Parathyroid adenoma (tissue), 2 donors: ENCODE measurements at regions not wholly inside any gene's neighbourhood (a gene's known extent, or its start where the extent isn't known, plus 50 kb on each side); places are given as distances from the start of the nearest gene placed in this dataset.

Experiments
- H2AFZ ChIP-seq: fragments of 300-600 bp; sonication (generic); one replicate; pipeline ENCODE4 v1.7.0; 2017; ENCODE audit warnings: antibody characterized with exemption, mild to moderate bottlenecking
- H3K27ac ChIP-seq: fragments of 300-600 bp; sonication (generic); one replicate; pipeline ENCODE4 v1.7.0; 2017
- H3K27me3 ChIP-seq: fragments of 300-600 bp; sonication (generic); one replicate; pipeline ENCODE4 v1.7.0; 2017; ENCODE audit warnings: low read length; ENCODE audit not compliant: control insufficient read depth, insufficient read depth
- H3K36me3 ChIP-seq: fragments of 300-600 bp; sonication (generic); one replicate; pipeline ENCODE4 v1.7.0; 2017; ENCODE audit warnings: low read length; ENCODE audit not compliant: control insufficient read depth, insufficient read depth
- H3K4me1 ChIP-seq: fragments of 300-600 bp; sonication (generic); one replicate; pipeline ENCODE4 v1.7.0; 2017; ENCODE audit warnings: control low read depth
- H3K4me2 ChIP-seq: fragments of 300-600 bp; sonication (generic); one replicate; pipeline ENCODE4 v1.7.0; 2017; ENCODE audit warnings: low read length
- H3K4me3 ChIP-seq: fragments of 300-600 bp; sonication (generic); one replicate; pipeline ENCODE4 v1.7.0; 2017; ENCODE audit warnings: low read depth, low read length
- H3K79me2 ChIP-seq: fragments of 300-600 bp; sonication (generic); one replicate; pipeline ENCODE4 v1.7.0; 2017; ENCODE audit warnings: control low read depth
- H3K9ac ChIP-seq: fragments of 300-600 bp; sonication (generic); one replicate; pipeline ENCODE4 v1.7.0; 2017; ENCODE audit warnings: mild to moderate bottlenecking
- H3K9me3 ChIP-seq: fragments of 300-600 bp; sonication (generic); one replicate; pipeline ENCODE4 v1.7.0; 2017; ENCODE audit warnings: low read length; ENCODE audit not compliant: control insufficient read depth
- TF ChIP-seq, protein P1 (sequence below): fragments of 300-600 bp; sonication (generic); IDR thresholded peaks from one replicate; pipeline ENCODE4 v1.7.0; 2017; ENCODE audit warnings: antibody characterized with exemption, mild to moderate bottlenecking
- donor health status: primary hyperparathyroidism.

DNA sequence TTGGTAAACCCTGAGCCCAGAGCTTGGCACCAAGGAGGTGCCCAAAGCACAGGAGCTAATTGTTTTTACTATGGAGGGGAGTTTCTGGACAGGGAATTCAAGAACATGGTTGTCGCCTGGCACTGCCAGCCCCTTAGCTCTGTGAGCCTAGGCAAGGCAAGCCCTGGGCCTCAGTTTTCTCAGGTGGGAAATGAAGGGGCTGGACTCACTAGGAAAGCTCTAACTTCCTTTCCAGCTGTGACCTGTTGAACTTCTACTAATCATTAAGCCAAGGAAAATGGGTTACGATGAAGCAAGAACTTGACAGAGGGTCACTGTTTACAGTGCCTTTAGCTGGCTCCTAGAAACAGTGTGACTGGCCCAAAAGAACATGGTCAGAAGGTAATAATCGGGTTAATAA, 277.2 kb downstream of the SHQ1 start:
- Histone ChIP-seq H3K27me3 (no peaks in the 10 kb centered on the region), H3K4me1 (no peaks in the 10 kb centered on the region), H3K36me3 (no peaks in the 10 kb centered on the region), H3K4me2 (no peak overlapping the region), H3K9ac (no peak overlapping the region), H2AFZ (no peak overlapping the region), H3K9me3 (no peaks in the 10 kb centered on the region), H3K79me2 (no peaks in the 10 kb centered on the region), H3K4me3 (no peak overlapping the region), H3K27ac (no peak overlapping the region)
- TF ChIP-seq, protein P1, sequence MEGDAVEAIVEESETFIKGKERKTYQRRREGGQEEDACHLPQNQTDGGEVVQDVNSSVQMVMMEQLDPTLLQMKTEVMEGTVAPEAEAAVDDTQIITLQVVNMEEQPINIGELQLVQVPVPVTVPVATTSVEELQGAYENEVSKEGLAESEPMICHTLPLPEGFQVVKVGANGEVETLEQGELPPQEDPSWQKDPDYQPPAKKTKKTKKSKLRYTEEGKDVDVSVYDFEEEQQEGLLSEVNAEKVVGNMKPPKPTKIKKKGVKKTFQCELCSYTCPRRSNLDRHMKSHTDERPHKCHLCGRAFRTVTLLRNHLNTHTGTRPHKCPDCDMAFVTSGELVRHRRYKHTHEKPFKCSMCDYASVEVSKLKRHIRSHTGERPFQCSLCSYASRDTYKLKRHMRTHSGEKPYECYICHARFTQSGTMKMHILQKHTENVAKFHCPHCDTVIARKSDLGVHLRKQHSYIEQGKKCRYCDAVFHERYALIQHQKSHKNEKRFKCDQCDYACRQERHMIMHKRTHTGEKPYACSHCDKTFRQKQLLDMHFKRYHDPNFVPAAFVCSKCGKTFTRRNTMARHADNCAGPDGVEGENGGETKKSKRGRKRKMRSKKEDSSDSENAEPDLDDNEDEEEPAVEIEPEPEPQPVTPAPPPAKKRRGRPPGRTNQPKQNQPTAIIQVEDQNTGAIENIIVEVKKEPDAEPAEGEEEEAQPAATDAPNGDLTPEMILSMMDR = no peak

DNA sequence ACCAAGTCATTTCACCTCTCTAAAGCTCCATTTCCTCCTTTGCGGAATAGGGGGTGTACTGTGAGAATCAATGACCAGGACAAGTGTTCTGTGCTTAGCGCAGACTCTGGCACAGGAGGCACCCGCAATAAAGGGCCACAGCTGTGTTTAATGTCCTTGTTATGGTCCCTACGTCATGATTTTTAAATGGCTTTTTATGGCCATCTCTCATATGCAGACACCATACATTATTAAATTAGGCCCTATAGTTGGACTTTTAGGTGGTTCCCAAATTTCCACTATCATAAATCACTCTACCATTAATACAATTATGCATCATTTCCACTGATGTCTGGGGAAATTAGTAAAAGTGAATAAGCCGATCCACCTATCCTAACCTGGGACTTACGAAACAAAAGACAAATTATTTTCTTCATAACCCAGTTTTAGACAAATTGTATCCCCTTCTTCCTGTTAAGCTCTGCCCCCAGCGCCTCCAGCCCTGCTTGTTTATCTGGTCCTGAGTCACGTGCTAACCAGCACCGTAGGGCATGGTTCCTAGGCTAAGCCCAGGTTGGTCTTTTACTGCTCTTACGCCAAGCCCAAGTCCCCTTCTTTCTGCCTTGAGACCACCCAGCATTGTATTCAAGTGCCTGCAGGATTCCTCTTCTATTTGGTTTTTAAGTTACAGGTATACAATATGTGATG, 278.3 kb downstream of the SHQ1 start:
- Histone ChIP-seq H3K36me3 (no peaks in the 10 kb centered on the region), H3K9me3 (no peaks in the 10 kb centered on the region), H2AFZ (no peak overlapping the region), H3K4me2 (no peak overlapping the region), H3K4me1 (no peaks in the 10 kb centered on the region), H3K79me2 (no peaks in the 10 kb centered on the region), H3K9ac (no peak overlapping the region), H3K27ac (no peak overlapping the region), H3K4me3 (no peak overlapping the region), H3K27me3 (no peaks in the 10 kb centered on the region)
- TF ChIP-seq, protein P1 = no peak

DNA sequence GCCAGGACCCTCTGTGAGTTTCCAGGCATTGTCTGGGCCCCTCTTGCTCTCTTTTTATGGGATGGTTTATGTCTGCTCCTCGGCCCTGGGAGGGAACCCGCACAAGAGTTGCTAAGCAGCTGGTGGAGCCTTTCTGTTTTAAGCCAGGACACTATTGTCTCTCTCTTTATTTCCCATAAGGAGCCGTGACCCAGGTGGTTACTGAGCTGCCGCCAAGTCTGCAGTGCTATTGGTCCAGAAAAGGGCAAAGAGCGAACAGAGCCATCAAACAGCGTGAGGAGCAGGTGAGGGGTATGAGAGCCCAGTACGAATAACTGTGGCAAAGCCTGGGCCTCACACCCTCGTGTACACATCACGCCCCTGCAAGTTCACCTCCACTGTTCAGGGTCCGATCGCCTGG, 280.2 kb downstream of the SHQ1 start:
- Histone ChIP-seq H2AFZ (no peak overlapping the region), H3K4me2 (no peak overlapping the region), H3K79me2 (no peaks in the 10 kb centered on the region), H3K4me3 (no peak overlapping the region), H3K9ac (no peak overlapping the region), H3K27me3 (no peaks in the 10 kb centered on the region), H3K36me3 (no peaks in the 10 kb centered on the region), H3K27ac (no peak overlapping the region), H3K9me3 (no peaks in the 10 kb centered on the region), H3K4me1 (no peaks in the 10 kb centered on the region)
- TF ChIP-seq, protein P1 = no peak

DNA sequence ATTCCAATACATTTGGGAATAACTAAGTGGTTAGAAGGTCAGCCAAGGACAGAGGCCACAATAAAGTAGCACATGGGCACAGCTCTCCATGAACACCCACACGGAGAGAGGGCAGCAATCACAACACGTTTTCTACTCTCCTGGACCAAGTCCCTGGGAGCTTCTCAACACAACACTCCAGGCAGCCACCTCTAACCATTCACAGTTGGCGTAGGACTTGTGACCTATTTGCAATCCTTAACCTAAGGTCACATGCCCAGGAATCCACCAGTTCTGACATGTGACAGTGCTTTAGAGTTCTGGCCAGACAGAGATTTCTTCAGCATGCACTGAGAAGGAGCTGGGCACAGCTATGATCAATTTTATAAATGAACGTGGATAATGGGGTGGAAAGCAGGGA, 280.8 kb downstream of the SHQ1 start:
- TF ChIP-seq, protein P1 = no peak

DNA sequence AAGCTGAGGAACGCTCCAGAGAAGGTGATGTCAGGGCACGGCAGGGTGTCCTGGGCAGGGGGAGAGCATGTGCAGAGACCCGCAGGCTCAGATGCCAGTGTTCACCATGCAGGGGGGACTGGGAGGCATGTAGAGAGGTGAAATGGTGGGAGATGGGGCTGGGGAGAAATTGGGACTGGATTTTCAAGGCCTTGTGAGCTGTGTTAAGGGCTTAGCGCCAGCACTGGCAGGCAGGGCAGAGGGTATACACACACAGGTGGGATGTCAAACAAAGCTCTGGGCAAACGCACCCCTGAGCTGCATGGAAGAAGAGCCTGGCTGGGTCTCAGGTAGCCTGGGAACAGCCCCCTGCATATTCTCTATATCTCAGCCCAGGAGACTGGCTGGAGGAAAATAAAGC, 282.7 kb downstream of the SHQ1 start:
- H2AFZ ChIP-seq = no peak overlapping the region
- H3K36me3 ChIP-seq = no peaks in the 10 kb centered on the region
- no peak overlapping the region for H3K27ac ChIP-seq
- no peaks in the 10 kb centered on the region for H3K9me3 ChIP-seq
- H3K27me3 ChIP-seq = no peaks in the 10 kb centered on the region
- H3K79me2 ChIP-seq = no peaks in the 10 kb centered on the region
- no peaks in the 10 kb centered on the region for H3K4me1 ChIP-seq
- no peak overlapping the region for H3K4me2 ChIP-seq
- no peak overlapping the region for H3K9ac ChIP-seq
- H3K4me3 ChIP-seq = no peak overlapping the region
- TF ChIP-seq, protein P1 = no peak

More for the DNA sequence above, 280.8 kb downstream of the SHQ1 start:
- Histone ChIP-seq H3K4me1 (no peaks in the 10 kb centered on the region), H3K79me2 (no peaks in the 10 kb centered on the region), H3K27ac (no peak overlapping the region), H3K27me3 (no peaks in the 10 kb centered on the region), H3K4me2 (no peak overlapping the region), H3K4me3 (no peak overlapping the region), H2AFZ (no peak overlapping the region), H3K9me3 (no peaks in the 10 kb centered on the region), H3K36me3 (no peaks in the 10 kb centered on the region), H3K9ac (no peak overlapping the region)
